ENCODE measurements at regions not wholly inside any gene's neighbourhood (a gene's known extent, or its start where the extent isn't known, plus 50 kb on each side); places are given as distances from the start of the nearest gene placed in this dataset.

GRCh38 chr5:136631186-136631585 is 265.8 kb upstream of the TRPC7 start (continued):
- TF ChIP-seq CHD7 (IDR thresholded peaks at IDR 0.05; ENCODE audit: insufficient replicate concordance, low read length), result no peak
- no peak for TF ChIP-seq TAF1 (IDR thresholded peaks at IDR 0.05; ENCODE audit: low read depth, low read length)
- no peak for TF ChIP-seq EP300 (IDR thresholded peaks at IDR 0.05; ENCODE audit: borderline replicate concordance in 1 of 2, low read depth in 2 of 2, low read length in 2 of 2)
- TF ChIP-seq TAF7 (optimal IDR thresholded peaks at IDR 0.05; ENCODE audit: borderline replicate concordance, low read depth, low read length), result no peak
- no peak for TF ChIP-seq PHF8 (conservative IDR thresholded peaks at IDR 0.05; ENCODE audit: low read depth, low read length)
- TF ChIP-seq ATF2 (IDR thresholded peaks at IDR 0.05; ENCODE audit: low read length), result no peak
- no peak for TF ChIP-seq CREB1 (IDR thresholded peaks at IDR 0.05)

All from H1 (cell line).